ENCODE measurements at regions not wholly inside any gene's neighbourhood (a gene's known extent, or its start where the extent isn't known, plus 50 kb on each side); places are given as distances from the start of the nearest gene placed in this dataset.

DNA sequence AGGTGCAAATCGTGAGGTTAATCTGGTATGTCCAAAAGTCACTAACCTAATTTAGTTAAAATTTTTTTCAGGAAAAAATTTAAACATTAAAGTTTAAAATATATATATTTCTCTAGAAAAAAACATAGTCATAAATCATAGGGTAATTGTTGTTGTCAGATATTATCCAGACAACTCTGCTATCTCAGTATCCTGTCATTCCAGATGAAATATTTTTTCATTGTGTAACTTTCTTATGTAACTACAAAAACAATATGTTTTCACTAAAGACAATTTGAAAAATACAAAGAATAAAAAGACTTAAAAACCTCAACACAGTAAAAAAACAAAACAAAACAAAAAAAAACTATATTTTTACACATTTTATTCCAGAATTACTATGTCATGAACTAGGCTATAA is 57.6 kb downstream of the TENT5A start:
- DNase-seq (ENCODE audit: low read depth in 3 of 3, low spot score in 2 of 3), result no peak

DNA sequence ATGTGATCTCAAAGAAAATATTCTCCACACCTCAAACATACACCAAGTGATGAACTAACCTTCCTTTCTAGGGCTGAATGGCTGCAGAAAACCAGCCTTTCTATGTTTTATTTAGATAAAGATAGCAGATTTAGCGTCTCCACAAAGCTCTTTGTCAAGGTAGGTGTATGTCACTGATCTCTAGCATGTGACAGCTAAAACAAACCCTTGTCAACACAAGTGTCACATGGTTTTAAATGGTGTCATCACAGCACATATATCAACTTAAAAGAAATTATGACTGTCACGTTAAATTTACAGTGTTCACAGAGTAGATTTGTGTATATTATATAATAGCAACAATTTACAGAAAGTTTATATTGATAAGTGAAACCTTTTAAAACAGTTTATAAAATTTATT is 58.3 kb downstream of the TENT5A start:
- DNase-seq (ENCODE audit: low read depth in 3 of 3, low spot score in 2 of 3), result no peak

DNA sequence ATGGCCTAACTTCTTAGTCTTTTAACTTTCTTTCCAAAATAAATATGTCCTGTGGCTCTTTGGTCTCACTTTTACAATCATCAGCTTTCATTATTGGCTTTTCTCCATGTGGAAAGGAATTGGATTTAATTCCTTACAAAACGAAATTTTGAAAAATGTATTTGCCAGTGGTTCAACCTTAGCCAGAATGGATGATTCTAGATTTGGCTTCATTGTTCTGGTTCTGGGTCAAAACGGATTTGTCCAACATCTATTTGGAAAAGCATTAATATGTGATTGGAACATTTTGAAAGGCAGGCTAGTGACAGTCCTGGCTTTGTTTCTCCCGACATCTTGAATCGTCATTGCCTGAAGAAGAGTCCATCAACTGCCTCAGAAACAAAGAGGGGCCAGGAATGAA is 59.2 kb downstream of the TENT5A start:
- no peak for DNase-seq (ENCODE audit: low read depth in 3 of 3, low spot score in 2 of 3)

DNA sequence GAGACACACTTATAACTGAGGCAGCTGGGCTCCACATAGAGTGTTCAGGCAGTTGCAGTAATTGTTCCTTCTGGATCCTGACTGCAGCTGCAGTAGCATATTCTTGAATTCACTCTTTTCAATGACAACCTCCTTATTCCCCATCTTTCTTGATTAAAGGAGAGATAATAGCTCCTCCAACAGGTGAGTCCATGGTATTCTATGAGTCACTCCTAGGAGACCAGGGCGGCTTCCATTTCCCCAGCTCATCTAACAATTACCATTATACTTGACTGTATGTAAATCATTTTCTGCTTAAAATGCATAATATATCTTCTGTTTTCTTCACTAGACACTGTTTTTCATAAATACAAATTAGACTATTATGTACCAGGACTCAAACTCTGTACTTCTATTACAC is 62.4 kb downstream of the TENT5A start:
- no peak for DNase-seq (ENCODE audit: low read depth in 3 of 3, low spot score in 2 of 3)

DNA sequence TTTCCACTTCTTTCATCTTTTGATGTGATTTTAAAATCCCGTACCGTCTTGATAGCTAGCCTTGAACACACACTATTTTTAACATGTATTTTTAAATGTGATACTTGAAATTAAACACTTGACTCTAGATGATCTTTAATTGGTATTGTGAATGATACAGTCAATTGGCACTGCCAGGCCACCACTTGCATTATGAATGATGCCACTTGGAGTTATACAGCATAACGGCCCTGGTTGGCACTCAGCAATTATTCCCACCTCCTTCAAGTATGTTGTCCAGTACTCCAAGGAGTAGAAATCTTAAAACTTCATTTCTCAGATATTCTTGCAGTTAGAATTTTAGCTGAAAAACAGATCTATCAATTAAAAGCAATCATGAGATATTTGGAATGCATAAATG is 62.9 kb downstream of the TENT5A start:
- no peak for DNase-seq (ENCODE audit: low read depth in 3 of 3, low spot score in 2 of 3)

DNA sequence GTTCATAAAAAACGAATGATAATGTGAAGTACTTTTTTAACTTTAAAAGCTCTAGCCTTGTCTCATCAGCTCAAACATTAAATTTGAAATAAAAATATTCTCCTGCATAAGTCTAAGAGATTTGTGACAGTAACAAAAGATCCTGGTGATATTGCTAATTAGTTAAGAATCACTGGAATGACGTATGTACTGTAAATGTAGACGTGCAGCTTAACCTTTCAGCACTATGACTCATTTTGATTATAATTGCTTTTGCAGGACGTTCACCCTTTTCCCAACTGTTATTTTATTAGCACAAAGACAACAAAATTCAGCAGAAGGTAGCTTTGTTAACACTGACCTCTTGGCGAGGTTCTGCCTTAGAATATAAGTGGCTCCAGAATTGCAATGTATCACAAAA is 68.6 kb downstream of the TENT5A start:
- DNase-seq (ENCODE audit: low read depth in 3 of 3, low spot score in 2 of 3), result no peak

DNA sequence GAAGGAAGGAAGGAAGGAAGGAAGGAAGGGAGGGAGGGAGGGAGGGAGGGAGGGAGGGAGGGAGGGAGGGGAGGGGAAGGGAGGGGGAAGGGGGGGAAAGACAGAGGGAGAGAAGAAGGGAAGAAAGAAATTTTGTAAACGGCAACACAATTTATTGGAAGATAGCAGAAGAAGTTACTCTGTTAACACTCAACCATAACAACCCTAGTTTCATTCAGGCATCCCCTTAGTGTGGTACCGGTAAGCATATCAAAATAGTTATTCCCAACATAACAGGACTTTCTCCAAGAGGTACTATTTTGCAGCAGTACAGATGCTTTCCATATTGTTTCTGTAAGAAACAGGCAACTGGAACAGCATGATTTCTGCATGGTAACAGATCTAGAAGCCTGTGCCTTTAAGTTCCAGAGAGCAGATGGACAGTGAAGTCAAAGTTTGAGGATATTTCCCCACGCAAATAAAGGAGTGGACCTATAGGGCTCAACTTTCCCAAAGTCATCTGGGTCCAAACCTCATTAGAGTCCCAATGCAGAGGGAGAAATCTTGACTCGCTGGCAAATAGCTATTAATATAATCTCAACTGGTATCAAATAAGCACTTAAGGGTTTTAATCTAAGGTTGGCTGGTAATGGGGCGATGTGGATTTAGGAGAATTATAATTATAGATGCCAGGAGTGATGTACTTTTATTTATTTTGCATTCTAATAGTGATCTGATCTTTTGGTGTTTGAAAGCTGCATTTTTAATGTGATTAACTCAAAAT is 69.4 kb downstream of the TENT5A start:
- DNase-seq (ENCODE audit: low read depth in 3 of 3, low spot score in 2 of 3), result no peak

DNA sequence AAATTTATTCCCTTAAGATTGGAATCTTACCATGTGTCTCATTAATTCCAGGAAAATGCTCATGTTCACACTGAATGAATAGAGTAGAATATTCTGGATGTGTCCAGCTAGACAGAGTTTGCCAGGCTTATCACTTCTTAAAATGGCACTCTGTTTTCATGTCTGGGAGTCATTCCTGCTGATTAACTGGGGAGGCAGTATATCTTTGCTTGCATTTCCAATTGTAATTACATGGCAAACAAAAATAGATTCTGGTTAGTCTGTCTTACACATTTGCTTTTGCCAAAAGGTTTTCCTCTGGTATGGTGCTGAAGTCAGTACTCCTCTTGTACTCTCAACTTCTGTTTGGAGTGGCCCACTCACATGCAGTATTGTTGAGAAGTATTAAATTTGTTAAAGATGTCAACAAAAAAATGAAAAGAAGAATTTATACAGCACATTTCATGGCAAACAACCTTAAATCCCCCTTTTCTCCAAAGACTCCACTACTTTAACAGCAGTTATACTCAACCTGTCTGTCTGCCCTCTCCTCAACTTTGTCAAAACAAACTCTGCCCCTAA is 70.2 kb downstream of the TENT5A start:
- DNase-seq (ENCODE audit: low read depth in 3 of 3, low spot score in 2 of 3), result no peak

DNA sequence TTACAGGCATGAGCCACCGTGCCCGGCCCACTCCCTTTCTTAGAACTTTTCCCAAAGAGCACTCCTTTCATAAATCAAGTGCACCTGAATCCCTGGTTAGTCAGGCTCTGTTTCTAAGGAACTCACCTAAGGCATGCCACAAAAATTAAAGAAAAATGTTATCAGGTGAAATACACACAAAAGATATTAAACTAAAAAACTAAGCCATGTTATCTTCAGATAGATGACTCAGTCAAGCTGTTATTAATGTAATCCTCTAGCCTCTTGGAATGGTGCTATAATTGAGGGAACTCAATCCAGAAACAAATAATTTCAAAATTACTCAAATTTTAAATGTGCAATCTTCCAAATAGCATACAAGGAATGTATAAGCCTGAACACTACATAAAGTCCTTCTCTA is 83.0 kb downstream of the TENT5A start:
- no peak for DNase-seq (ENCODE audit: low read depth in 3 of 3, low spot score in 2 of 3)

DNA sequence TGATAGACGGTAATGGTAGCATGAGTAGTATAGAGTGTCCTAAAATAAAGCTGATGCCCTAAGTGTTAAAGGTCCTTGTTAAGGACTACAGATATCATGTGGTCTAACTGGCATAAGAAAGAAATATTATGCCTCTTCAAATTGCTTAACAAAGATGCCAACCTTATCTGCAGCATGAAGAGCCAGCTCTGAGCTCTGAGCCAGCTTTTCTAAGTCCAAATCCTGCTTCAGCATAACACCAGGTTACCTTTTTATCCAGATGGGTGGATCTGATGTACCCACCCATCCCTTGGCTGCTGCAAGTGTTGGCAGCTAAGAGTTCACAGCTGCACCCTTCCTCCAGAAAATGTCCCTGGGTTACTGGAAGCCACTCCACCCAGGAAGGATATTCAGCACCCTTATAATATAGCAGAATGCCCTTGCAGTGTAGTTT is 83.8 kb downstream of the TENT5A start:
- no peak for DNase-seq (ENCODE audit: low read depth in 3 of 3, low spot score in 2 of 3)

DNA sequence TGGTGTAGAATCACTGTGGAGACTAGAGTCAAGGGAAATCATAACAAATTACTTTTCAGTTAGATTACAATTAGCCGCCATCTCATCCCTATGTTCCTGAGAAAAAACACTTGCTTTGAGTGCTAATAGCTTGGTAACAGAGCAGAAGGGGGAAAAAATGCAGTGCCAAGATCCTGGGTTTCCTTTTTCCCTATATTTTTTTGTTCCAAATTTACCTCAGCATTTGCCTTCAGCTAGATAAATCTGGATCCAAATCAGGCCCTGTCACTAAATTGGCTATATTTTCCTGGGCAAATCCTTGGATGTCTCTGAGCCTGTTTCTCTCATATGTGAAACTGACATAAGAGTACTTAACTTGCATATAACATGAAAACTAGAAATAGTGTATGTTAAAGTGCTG is 86.0 kb downstream of the TENT5A start:
- no peak for DNase-seq (ENCODE audit: low read depth in 3 of 3, low spot score in 2 of 3)

DNA sequence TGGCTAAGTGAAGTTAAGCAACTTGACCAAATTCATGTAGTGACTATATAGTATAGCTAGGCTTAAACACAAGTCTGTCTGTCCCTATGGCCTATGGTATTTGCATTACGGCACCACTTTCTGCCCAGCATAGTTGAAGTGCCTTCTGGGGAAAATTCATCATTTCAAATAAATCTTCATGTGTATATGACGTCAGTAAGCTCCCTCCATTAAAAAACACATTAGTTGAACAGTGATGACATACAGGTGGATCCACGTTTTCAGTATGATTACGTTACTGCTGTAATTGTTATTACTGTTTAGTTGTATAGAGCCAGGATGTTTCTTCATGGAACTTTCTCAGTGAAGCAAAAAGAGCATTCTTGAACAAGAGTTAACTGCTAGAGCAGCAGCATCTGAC is 96.2 kb downstream of the TENT5A start:
- DNase-seq (ENCODE audit: low read depth in 3 of 3, low spot score in 2 of 3), result no peak

DNA sequence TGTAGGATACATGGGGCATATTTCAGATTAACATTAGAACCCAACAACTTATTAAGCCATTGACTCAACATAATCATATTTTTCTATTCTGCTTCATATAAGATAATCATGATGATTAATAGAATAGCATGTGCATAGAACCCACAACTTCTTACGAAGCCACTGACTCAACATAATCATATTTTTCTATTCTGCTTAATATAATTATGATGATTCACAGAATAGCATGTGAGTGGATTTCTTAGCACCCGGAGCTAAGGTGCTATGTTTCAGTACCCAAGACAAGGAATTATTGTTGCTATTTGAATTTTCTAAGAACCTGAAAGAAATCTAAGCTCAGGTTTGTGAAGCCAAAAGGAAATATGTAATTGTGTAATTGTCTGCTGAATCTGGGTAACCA is 96.8 kb downstream of the TENT5A start:
- no peak for DNase-seq (ENCODE audit: low read depth in 3 of 3, low spot score in 2 of 3)

DNA sequence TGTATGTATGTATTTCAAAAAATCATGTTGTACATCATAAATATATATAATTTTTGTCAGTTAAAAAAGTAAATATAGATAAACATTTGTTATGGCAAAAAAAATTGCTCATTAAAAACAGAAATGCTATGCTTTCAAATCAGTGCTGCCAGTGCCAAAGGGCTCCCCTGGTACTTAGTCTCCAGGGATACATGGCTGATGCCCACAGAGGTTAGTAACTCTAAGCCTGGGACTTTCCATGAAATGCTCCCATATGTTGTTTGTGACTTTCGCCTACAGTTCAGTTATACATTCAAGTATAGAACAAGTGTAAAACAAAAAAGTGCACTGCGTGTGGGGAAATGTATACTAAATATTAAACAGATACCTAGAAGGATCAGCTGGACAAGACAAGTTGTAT is 104.0 kb downstream of the TENT5A start:
- DNase-seq (ENCODE audit: low read depth in 3 of 3, low spot score in 2 of 3), result no peak

DNA sequence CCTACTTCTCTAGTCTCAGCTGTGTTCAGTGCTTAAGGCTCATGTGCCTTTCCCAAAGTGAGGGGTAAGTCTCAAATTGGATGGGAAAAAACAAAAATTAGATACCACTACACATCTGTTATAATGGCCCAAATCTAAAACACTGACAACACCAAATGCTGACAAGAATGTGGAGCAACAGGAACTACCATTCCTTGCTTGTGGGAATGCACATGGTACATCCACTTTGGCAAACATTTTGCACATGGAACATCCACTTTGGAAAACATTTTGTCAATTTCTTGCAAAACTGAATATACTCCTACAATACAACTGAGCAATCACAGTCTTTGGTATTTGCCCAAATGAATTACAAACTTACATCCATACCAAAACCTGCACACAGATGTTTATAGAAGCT is 109.3 kb downstream of the TENT5A start:
- DNase-seq (ENCODE audit: low read depth in 3 of 3, low spot score in 2 of 3), result no peak

DNA sequence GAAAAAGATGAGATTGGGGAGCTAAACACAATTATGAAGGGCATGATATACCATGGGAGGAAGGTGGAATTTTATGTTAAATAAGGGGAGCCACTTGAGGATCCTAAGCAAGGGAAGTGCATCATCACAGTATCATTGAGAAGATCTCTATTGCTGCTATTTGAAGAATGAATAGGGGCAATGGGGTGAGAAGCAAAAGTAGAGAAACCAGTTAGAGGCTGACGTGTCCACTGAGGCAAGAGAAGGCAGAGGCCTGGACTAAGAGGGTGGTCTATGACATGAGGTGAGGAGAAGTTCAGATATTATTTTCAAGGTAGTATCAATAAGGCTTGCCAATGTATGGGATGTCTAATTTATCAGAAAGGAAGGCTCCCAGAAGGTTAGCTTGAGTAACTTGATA is 111.6 kb downstream of the TENT5A start:
- no peak for DNase-seq (ENCODE audit: low read depth in 3 of 3, low spot score in 2 of 3)

DNA sequence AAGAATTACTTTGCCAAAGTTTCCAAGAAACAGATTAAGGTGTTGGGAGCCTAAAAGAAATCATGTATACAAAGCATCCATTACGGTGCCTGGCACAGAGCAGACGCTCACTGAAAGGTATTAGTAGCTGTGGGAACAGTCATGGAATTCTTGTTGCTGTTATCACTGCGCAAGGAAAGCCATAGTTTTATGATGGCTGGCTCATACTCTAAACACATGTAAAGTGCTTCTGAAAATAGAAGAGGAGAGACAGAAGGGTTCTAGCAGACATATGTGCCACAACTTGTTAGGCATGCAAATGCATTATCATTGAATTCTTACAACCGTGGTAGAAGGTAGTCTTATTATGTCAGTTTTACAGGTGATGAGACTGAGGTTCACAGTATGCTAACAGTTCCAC is 112.4 kb downstream of the TENT5A start:
- DNase-seq (ENCODE audit: low read depth in 3 of 3, low spot score in 2 of 3), result no peak

DNA sequence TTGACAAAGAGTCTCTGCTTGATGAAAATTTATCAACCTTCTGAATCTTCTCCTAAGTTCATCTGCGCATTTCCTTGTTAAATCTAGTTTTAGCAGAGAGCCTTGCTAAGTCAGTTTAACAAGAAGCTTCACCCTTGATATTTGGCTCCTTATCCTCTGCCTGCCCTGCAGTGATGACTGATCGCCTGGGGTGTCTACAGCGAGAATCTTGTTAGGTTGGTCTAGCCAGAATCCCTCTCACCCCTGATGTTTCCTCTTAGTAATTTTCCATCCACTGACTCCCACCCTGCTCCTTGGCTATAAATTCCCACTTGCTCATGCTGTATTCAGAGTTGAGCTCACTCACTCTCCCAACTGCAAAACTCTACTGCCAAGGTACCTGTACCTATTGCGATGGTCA is 114.1 kb downstream of the TENT5A start:
- no peak for DNase-seq (ENCODE audit: low read depth in 3 of 3, low spot score in 2 of 3)

DNA sequence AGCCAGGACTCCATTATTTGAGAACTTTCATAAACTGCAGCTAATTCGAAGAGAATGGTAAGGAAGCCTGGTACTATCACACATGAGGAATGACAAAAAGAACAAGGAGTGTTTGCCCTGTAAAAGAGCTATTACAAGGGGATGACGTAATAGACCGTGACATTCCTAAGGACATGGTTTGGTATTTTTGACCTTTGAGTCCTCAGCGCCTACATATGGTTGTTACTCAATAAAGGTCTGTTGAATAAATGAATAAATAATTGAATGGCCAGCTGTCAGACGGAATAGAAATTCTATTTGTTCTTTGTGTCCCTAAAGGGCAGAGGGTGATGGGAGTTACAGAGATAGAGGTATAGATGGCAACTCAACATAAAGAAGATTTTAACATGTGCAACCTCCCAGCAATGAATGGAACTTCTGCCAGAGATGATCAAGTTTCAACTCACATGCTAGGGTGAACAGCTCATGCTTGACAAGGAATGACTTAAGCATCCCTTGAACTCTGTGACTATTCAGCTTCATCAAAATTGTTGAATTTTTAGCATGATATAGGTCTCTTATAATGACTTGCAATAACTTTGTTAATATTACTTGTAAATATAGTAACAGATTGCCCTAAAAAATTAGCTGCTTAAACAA is 115.4 kb downstream of the TENT5A start:
- no peak for DNase-seq (ENCODE audit: low read depth in 3 of 3, low spot score in 2 of 3)

DNA sequence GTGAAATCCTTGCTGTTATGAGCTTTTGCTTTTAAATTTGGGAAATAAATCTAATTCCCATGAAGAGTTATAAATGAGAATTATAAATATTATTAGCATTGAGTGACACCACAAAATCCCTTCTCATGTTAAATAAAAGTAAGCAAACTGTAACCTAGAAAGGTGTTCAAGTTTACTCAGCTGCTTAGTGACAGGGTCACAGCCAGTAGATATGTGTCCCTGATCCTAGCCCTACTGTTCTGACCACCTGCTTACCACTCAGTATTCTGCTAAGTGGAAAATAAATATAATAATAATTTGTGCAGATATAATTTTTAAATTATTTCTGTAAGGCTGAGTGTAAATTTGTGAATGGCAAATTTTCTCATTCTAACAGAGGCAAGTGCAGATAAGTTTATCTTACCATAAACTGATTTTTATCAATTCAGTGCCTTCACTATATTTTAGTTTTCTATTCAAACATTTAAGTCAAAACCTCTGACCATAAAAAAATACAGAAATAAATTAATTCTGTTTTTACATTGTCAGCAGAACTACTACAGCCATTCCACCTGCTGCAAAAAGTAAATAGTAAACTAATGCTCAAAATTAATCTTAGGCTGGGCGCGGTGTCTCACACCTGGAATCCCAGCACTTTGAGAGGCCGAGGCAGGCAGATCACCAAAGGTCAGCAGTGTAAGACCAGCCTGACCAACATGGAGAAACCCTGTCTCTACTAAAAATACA is 118.2 kb downstream of the TENT5A start:
- DNase-seq (ENCODE audit: low read depth in 3 of 3, low spot score in 2 of 3), result no peak

DNA sequence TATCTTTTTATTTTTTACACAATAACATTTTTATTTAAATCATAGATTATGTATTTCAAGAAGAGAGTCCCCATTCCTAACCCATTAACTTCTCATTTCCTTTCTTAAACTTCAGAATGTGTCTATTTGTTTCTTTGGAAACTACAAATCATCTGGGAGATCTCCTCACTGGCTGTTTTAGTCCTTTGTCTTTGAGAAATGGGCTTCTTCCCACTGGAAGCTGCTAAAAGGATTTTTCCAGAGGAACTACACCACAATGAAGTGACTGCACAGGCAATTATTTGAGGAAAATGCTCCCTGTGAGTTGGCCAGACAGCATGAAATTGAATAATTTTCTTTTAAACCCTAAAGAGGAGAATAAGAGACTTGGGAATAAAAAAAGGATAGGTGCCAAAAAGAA is 119.1 kb downstream of the TENT5A start:
- no peak for DNase-seq (ENCODE audit: low read depth in 3 of 3, low spot score in 2 of 3)

DNA sequence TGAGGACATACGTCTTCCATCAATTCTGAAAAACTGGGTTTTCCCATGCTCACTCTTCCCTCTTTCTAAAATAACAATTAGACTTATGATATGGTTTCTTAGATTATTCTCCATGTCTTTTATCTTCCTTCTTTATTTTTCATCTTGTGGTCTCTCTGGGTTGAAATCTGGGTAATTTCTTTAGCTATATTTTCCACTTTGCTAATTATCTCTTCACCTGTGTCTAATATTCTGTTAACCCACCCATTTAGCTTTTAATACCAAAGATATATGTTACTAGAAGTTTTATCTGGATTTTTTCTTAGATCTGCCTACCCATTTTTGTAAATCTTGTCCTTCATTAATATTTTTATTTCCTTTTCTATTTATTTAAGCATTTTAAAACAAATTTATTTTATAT is 121.8 kb downstream of the TENT5A start:
- DNase-seq (ENCODE audit: low read depth in 3 of 3, low spot score in 2 of 3), result no peak
